ENCODE measurements at regions not wholly inside any gene's neighbourhood (a gene's known extent, or its start where the extent isn't known, plus 50 kb on each side); places are given as distances from the start of the nearest gene placed in this dataset.

DNA sequence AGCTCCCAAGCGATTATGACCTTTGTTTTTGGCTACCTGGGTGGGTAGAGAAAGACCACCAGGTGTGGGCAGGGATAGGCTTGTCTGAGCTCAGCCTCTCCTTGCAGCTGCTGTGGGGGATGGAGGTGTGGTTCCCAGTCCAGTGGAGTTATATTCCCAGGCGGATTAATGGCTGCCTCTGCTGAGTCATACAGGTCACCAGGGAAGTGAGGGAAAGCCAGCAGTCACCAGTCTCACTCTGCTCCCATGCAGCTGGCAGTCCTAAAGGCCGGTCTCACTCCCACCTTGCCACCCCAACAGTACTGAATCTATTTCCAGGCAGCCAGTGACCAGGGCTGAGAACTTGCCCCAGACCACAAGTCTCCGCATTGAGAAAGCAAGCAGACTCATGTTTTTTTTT, 399.2 kb downstream of the VRK1 start:
- TF ChIP-seq TAF1 (IDR thresholded peaks at IDR 0.05; ENCODE audit: low read depth), result no peak
- TF ChIP-seq YY1 (IDR thresholded peaks at IDR 0.05; ENCODE audit: low read depth), result no peak
- TF ChIP-seq EGR1 (IDR thresholded peaks at IDR 0.05), result no peak
- no peak for TF ChIP-seq CEBPB (IDR thresholded peaks at IDR 0.05)
